Peyer's patch (tissue), 4 donors: ENCODE measurements at regions not wholly inside any gene's neighbourhood (a gene's known extent, or its start where the extent isn't known, plus 50 kb on each side); places are given as distances from the start of the nearest gene placed in this dataset.

ENCODE experiments used
- DNase-seq, 3 donors: peaks; one replicate each; pipeline ENCODE4 v3.0.0-alpha.2; 2017 to 2019
- H3K27ac ChIP-seq, 4 donors: fragments of 200-600 bp; sonication (generic); one replicate each; pipeline ENCODE4 v1.5.1; 2016 to 2019
- H3K27me3 ChIP-seq, 2 donors: fragments of 200-600 bp; sonication (generic); one replicate each; pipeline ENCODE4 v1.5.1; 2019
- H3K36me3 ChIP-seq, 3 donors: fragments of 200-600 bp; sonication (generic); one replicate each; pipeline ENCODE4 v1.5.1; 2016 to 2019
- H3K4me1 ChIP-seq, 4 donors: fragments of 200-600 bp; sonication (generic); one replicate each; pipeline ENCODE4 v1.5.1; 2016 to 2019
- H3K4me3 ChIP-seq, 4 donors: fragments of 200-600 bp; sonication (generic); 1 replicate in 3 of 4; 2 replicates in 1 of 4; pipeline ENCODE4 v1.5.1; 2016 to 2019; ENCODE audit warnings: mild to moderate bottlenecking in 1 of 4
- H3K9me3 ChIP-seq, 4 donors: fragments of 200-600 bp; sonication (generic); one replicate each; pipeline ENCODE4 v1.5.1; 2016 to 2019; ENCODE audit warnings: mild to moderate bottlenecking in 1 of 4
- POLR2A ChIP-seq, 2 donors: fragments of 450-650 bp; IDR thresholded peaks; one replicate each; pipeline ENCODE4 v1.5.1; 2017; ENCODE audit warnings: antibody characterized with exemption in 2 of 2, mild to moderate bottlenecking in 2 of 2, moderate library complexity in 2 of 2
- TF ChIP-seq, protein P1 (sequence below), 6 experiments: fragments of 450-650 bp in 4 of 6; fragments of 200-600 bp in 2 of 6; sonication (generic) in 1 of 6; IDR thresholded peaks; one replicate each; pipeline ENCODE4 v1.5.1; 2017 to 2019; ENCODE audit warnings: antibody characterized with exemption in 6 of 6, mild to moderate bottlenecking in 3 of 6, moderate library complexity in 1 of 6

DNA sequence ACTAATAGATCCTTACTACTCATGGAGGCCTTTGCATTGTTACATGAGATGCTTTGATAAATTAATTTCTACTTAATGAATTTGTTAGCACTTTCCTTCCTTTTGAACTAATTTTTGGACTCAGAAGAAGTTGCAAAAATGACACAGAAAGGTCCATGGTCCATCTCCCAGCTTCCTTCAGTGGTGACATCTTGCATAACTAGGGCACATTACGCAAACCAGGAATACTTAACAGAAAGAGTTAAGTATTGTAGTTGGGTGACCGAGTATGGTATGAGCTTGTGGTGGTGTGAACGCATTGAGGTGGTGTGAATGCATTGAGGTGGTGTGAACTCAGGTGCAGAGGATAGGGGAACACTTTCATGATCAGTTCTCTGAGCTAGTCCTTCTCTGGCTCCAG, 151.1 kb upstream of the TWIST2 start:
- Histone ChIP-seq H3K4me1 (no peaks in the 10 kb centered on the region), H3K27me3 (no peaks in the 10 kb centered on the region), H3K9me3 (no peaks in the 10 kb centered on the region), H3K4me3 (no peak overlapping the region), H3K36me3 (no peaks in the 10 kb centered on the region), H3K27ac (no peak overlapping the region)
- no peak for DNase-seq
- no peak for TF ChIP-seq POLR2A (IDR thresholded peaks at IDR 0.05)
- TF ChIP-seq, protein P1, sequence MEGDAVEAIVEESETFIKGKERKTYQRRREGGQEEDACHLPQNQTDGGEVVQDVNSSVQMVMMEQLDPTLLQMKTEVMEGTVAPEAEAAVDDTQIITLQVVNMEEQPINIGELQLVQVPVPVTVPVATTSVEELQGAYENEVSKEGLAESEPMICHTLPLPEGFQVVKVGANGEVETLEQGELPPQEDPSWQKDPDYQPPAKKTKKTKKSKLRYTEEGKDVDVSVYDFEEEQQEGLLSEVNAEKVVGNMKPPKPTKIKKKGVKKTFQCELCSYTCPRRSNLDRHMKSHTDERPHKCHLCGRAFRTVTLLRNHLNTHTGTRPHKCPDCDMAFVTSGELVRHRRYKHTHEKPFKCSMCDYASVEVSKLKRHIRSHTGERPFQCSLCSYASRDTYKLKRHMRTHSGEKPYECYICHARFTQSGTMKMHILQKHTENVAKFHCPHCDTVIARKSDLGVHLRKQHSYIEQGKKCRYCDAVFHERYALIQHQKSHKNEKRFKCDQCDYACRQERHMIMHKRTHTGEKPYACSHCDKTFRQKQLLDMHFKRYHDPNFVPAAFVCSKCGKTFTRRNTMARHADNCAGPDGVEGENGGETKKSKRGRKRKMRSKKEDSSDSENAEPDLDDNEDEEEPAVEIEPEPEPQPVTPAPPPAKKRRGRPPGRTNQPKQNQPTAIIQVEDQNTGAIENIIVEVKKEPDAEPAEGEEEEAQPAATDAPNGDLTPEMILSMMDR (IDR thresholded peaks at IDR 0.05) = no peak

DNA sequence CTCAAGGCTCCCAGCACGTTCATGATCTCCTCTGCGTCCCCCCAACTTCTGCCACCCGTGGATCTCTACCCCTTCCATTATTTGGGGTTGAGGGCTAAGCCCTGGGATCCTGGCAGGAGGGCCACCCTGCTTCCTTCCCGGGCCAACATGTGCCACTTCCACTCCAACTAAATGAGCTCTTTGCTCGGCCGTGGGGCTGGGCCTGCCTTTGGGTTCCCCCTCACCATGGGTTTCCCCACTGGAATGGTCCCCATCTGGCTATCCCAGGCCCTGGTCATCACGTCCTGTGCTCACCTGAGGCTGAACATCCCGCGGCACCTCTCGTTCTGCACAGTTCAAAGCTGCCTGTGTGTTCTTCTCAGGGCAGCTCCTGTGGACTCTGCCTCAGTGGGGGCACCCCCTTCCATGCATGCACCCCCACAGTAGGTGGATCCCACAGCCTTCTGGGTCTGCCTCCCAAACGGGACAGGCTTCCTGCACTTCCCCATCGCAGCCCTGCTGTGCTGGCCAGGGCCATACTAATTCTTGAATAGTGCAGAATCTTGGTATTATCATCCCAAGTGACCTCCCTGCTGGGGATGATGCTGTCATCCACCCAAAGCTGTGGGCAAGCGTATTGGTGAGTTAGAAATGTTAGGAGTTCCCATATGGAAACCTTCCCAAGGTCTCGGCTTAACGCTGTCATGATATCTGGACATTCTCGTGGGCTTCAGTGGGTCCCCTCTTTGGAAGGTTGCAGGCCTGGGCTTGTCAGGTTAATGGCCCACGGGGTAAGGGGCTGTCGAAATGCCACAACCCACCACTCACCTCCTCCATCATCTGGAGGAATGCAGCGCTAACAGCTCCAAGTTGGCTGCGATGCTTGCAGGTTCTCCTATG, 150.5 kb upstream of the TWIST2 start:
- no peaks in the 10 kb centered on the region for H3K4me1 ChIP-seq
- TF ChIP-seq POLR2A (IDR thresholded peaks at IDR 0.05) = no peak
- TF ChIP-seq, protein P1 (IDR thresholded peaks at IDR 0.05) = no peak
- no peaks in the 10 kb centered on the region for H3K9me3 ChIP-seq
- no peak overlapping the region for H3K27ac ChIP-seq
- DNase-seq = no peak
- no peak overlapping the region for H3K4me3 ChIP-seq
- no peaks in the 10 kb centered on the region for H3K36me3 ChIP-seq
- no peaks in the 10 kb centered on the region for H3K27me3 ChIP-seq

DNA sequence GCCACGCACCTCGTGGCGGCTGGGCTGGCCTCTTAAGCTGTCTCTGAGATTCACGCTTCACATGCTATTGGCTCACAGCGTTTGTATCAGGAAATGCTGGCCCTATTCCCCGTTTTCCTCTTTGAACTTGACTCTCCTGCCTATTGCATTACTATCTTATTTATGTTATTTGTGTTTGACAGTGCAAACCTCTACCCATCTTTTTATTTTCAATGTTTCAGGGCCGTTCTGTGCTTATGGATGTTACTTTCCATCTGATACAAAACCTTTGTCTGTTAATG, 149.9 kb upstream of the TWIST2 start:
- TF ChIP-seq, protein P1 (IDR thresholded peaks at IDR 0.05) = no peak
- no peak for TF ChIP-seq POLR2A (IDR thresholded peaks at IDR 0.05)
- Histone ChIP-seq H3K27me3 (no peaks in the 10 kb centered on the region), H3K36me3 (no peaks in the 10 kb centered on the region), H3K9me3 (no peaks in the 10 kb centered on the region), H3K4me1 (no peaks in the 10 kb centered on the region), H3K27ac (no peak overlapping the region), H3K4me3 (no peak overlapping the region)
- no peak for DNase-seq

DNA sequence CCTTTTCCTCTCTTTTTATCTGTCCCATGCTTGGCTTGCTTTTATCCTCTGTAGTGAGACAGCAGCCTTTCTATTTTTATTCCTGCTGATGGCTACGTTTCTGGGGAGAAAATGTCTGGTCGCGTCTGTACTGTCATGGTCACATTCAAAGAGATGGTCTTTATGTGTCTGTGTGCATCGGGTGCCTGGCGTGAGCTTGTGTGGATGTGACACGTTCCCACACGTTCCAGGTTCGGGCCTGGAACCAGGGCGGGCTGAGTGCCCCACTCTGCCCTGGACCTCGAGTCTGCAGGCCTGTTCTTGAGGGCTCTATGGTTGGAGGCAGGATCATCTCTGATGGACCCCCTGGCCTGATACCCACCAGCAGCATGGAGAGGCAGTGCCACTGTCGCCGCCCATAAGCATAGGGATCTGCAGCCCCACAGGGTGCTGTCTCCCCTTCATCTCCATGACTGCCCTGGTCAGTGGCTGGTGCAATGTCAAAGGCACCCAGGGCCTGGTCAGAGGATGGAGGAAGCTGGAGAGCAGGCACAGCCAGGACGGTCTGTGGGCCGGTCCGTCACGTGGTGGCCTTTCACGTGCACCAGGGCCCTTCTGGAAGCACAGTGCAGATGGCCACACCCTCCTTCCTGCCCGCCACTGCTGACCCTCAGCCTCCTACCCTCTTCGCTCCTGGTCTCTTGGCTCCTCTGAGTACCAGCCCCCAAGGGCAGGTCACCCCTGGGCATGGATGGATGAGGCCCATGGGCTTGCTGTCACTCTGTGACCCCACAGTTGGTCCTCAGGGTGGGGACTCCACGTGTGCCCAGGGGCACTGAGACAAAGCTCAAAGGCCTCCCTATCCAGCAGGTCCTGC, 149.2 kb upstream of the TWIST2 start:
- no peak for DNase-seq
- no peaks in the 10 kb centered on the region for H3K4me1 ChIP-seq
- H3K4me3 ChIP-seq = no peak overlapping the region
- H3K27ac ChIP-seq = no peak overlapping the region
- H3K27me3 ChIP-seq = no peaks in the 10 kb centered on the region
- no peaks in the 10 kb centered on the region for H3K9me3 ChIP-seq
- TF ChIP-seq, protein P1 (IDR thresholded peaks at IDR 0.05) = no peak
- TF ChIP-seq POLR2A (IDR thresholded peaks at IDR 0.05) = no peak
- no peaks in the 10 kb centered on the region for H3K36me3 ChIP-seq

DNA sequence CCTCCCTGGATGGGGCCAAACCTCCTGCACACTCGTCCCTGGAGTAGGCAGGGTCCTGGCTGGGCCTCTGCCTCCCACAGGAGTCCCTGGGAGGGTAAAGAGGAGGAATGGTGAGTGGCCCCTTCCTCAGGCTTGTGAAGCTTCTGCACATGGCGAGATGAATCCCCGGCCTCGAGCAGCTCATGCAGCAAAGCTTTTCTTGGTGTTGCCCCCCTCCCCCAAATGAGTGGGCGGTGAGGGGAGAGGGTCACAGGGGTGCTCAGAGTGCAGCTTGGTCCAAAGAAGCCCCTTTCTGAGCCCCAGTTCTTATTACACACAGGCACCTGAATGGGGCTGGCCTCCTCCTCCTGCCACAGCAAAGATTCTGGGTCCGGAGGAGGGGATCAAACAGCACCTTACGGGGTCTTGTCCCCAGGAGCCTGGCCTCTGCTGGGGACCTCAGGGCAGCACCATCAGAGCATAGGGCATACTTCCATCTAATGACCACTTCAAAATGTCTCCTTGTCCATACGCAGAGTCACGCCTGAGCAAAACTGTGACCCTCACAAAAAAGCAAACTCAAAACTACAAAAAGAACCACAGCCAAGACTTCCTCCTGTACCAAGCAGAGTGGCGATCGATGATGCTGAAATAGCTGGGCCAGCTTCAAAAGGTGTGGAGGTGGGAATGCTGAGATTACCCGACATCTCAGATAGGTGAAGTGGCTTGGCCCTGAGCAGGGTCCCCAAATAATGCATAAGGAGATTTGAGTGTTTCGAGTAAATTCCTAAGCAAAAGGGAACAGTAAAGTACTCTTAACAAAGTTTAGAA, 148.4 kb upstream of the TWIST2 start:
- Histone ChIP-seq H3K27me3 (no peaks in the 10 kb centered on the region), H3K4me1 (no peaks in the 10 kb centered on the region), H3K27ac (no peak overlapping the region), H3K4me3 (no peak overlapping the region), H3K9me3 (no peaks in the 10 kb centered on the region), H3K36me3 (no peaks in the 10 kb centered on the region)
- DNase-seq = no peak
- no peak for TF ChIP-seq POLR2A (IDR thresholded peaks at IDR 0.05)
- TF ChIP-seq, protein P1 (IDR thresholded peaks at IDR 0.05) = no peak
